ENCODE measurements at regions not wholly inside any gene's neighbourhood (a gene's known extent, or its start where the extent isn't known, plus 50 kb on each side); places are given as distances from the start of the nearest gene placed in this dataset.

DNA sequence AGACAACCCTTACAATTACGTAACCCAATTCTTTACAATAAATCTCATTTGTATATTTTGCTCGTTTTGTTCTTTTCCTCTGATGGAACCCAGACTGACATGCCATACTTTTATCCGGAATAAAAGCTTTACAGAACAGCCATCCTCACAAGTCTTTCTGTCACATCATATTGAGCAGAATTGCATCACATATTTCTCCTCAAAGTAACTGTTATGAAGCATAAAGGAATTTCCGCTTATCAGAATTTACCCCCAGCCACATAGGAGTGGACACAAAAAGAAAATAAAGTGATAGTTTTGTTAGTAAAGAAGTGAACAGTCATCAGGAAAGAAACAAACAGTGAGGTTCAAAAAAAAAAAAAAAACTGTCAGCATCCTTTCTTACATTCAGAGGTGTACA is 539.5 kb upstream of the LUZP2 start:
- TF ChIP-seq POLR2A (IDR thresholded peaks at IDR 0.05) (no peak), POLR2AphosphoS5 (IDR thresholded peaks at IDR 0.05; ENCODE audit: insufficient read depth in 1 of 2, low read depth in 1 of 2) (no peak)
- TF ChIP-seq, protein P1, sequence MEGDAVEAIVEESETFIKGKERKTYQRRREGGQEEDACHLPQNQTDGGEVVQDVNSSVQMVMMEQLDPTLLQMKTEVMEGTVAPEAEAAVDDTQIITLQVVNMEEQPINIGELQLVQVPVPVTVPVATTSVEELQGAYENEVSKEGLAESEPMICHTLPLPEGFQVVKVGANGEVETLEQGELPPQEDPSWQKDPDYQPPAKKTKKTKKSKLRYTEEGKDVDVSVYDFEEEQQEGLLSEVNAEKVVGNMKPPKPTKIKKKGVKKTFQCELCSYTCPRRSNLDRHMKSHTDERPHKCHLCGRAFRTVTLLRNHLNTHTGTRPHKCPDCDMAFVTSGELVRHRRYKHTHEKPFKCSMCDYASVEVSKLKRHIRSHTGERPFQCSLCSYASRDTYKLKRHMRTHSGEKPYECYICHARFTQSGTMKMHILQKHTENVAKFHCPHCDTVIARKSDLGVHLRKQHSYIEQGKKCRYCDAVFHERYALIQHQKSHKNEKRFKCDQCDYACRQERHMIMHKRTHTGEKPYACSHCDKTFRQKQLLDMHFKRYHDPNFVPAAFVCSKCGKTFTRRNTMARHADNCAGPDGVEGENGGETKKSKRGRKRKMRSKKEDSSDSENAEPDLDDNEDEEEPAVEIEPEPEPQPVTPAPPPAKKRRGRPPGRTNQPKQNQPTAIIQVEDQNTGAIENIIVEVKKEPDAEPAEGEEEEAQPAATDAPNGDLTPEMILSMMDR (IDR thresholded peaks at IDR 0.05): no peak
